ENCODE measurements at regions not wholly inside any gene's neighbourhood (a gene's known extent, or its start where the extent isn't known, plus 50 kb on each side); places are given as distances from the start of the nearest gene placed in this dataset.

GRCh38 chr22:27546157-27546935 lies 255.2 kb downstream of the MN1 start:
- no peak for TF ChIP-seq CTCF (IDR thresholded peaks at IDR 0.05)
- no peak for TF ChIP-seq POLR2A (IDR thresholded peaks at IDR 0.05)

Data from adrenal gland (tissue), 5 donors.